SK-N-SH treated with all-trans-retinoic acid at 6 μM for 48 hours (cell line): ENCODE measurements at regions not wholly inside any gene's neighbourhood (a gene's known extent, or its start where the extent isn't known, plus 50 kb on each side); places are given as distances from the start of the nearest gene placed in this dataset.

ENCODE experiments used
- PATZ1 ChIP-seq: fragments of 250-450 bp; sonication (Bioruptor Pico); IDR thresholded peaks from 2 replicates; pipeline ENCODE4 v1.8.0; 2020; ENCODE audit warnings: mild to moderate bottlenecking, moderate library complexity, borderline replicate concordance
- POU6F1 ChIP-seq: fragments of 250-450 bp; sonication (Bioruptor Pico); IDR thresholded peaks from 2 replicates; pipeline ENCODE4 v1.8.0; 2021; ENCODE audit warnings: low read depth, mild to moderate bottlenecking, moderate library complexity, borderline replicate concordance
- RARB ChIP-seq: fragments of 250-450 bp; sonication (Bioruptor Pico); IDR thresholded peaks from 2 replicates; pipeline ENCODE4 v1.8.0; 2021; ENCODE audit warnings: mild to moderate bottlenecking, moderate library complexity
- TOX ChIP-seq: fragments of 250-450 bp; sonication (Bioruptor Pico); IDR thresholded peaks from 2 replicates; pipeline ENCODE4 v1.8.0; 2021; ENCODE audit warnings: mild to moderate bottlenecking, moderate library complexity, borderline replicate concordance
- ZFP30 ChIP-seq: fragments of 450-650 bp; formaldehyde crosslinking; IDR thresholded peaks from 2 replicates; pipeline ENCODE4 v1.5.0; 2022; ENCODE audit warnings: mild to moderate bottlenecking, moderate library complexity
- TF ChIP-seq, protein P1 (sequence below): fragments of 250-450 bp; sonication (Bioruptor Pico); IDR thresholded peaks from 2 replicates; pipeline ENCODE4 v1.5.1; 2020; ENCODE audit warnings: low read depth, mild to moderate bottlenecking, moderate library complexity
- TF ChIP-seq, protein P2 (sequence below): fragments of 250-450 bp; sonication (Bioruptor Pico); IDR thresholded peaks from 2 replicates; pipeline ENCODE4 v1.5.1; 2021; ENCODE audit warnings: mild to moderate bottlenecking, moderate library complexity

GRCh38 chr9:120263836-120264235, 316.1 kb downstream of the CDK5RAP2 start:
- TF ChIP-seq RARB (CRISPR knock-in tag): no peak
- TF ChIP-seq, protein P1, sequence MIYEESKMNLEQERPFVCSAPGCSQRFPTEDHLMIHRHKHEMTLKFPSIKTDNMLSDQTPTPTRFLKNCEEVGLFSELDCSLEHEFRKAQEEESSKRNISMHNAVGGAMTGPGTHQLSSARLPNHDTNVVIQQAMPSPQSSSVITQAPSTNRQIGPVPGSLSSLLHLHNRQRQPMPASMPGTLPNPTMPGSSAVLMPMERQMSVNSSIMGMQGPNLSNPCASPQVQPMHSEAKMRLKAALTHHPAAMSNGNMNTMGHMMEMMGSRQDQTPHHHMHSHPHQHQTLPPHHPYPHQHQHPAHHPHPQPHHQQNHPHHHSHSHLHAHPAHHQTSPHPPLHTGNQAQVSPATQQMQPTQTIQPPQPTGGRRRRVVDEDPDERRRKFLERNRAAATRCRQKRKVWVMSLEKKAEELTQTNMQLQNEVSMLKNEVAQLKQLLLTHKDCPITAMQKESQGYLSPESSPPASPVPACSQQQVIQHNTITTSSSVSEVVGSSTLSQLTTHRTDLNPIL (CRISPR knock-in tag): no peak
- TF ChIP-seq PATZ1 (CRISPR knock-in tag): no peak
- no peak for TF ChIP-seq ZFP30 (CRISPR knock-in tag)
- TF ChIP-seq, protein P2, sequence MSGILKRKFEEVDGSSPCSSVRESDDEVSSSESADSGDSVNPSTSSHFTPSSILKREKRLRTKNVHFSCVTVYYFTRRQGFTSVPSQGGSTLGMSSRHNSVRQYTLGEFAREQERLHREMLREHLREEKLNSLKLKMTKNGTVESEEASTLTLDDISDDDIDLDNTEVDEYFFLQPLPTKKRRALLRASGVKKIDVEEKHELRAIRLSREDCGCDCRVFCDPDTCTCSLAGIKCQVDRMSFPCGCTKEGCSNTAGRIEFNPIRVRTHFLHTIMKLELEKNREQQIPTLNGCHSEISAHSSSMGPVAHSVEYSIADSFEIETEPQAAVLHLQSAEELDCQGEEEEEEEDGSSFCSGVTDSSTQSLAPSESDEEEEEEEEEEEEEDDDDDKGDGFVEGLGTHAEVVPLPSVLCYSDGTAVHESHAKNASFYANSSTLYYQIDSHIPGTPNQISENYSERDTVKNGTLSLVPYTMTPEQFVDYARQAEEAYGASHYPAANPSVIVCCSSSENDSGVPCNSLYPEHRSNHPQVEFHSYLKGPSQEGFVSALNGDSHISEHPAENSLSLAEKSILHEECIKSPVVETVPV (CRISPR knock-in tag): no peak
- TF ChIP-seq TOX: no peak
- no peak for TF ChIP-seq POU6F1 (CRISPR knock-in tag)
